ENCODE measurements at regions not wholly inside any gene's neighbourhood (a gene's known extent, or its start where the extent isn't known, plus 50 kb on each side); places are given as distances from the start of the nearest gene placed in this dataset.

- 57% methylated on average over 40 of the region's 40 CpGs for WGBS (ENCODE audit: low lambda C conversion rate)
- ChIA-PET POLR2A (no interaction called here), CTCF (no interaction called here)
- Histone ChIP-seq H3K27me3 (ENCODE audit: insufficient read depth) (no peaks in the 10 kb centered on the region), H3K9ac (no peak overlapping the region), H4K20me1 (ENCODE audit: insufficient read depth) (no peaks in the 10 kb centered on the region), H3K4me2 (no peak overlapping the region), H3F3A (replicated peaks; ENCODE audit: insufficient read depth) (peaks cover 20% of the 10 kb centered on the region), H3K79me2 (ENCODE audit: insufficient read depth) (no peaks in the 10 kb centered on the region), H3K4me3 (ENCODE audit: low read depth in 2 of 2, low read length in 1 of 2) (no peak overlapping the region), H3K4me1 (ENCODE audit: control insufficient read depth in 1 of 2, insufficient read depth in 2 of 2, low read depth in 1 of 2, low read length in 1 of 2) (peaks cover 0 to 23% of the 10 kb centered on the region in 2 experiments; a peak in 1 of 4 replicates), H2AFZ (ENCODE audit: low read depth) (no peak overlapping the region), H3K9me3 (no peaks in the 10 kb centered on the region), H3K36me3 (replicated peaks in 1 of 2; ENCODE audit: control insufficient read depth in 1 of 2, insufficient read depth in 2 of 2, low read length in 1 of 2) (no peaks in the 10 kb centered on the region), H3K27ac (ENCODE audit: low read depth in 2 of 2, low read length in 1 of 2) (no peak overlapping the region), H3K9me2 (no peaks in the 10 kb centered on the region)
- TF ChIP-seq, protein P1, sequence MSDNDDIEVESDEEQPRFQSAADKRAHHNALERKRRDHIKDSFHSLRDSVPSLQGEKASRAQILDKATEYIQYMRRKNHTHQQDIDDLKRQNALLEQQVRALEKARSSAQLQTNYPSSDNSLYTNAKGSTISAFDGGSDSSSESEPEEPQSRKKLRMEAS (IDR thresholded peaks at IDR 0.05; ENCODE audit: low read depth) = no peak
- no peak for TF ChIP-seq USF2 (IDR thresholded peaks at IDR 0.05; ENCODE audit: borderline replicate concordance, low read depth, low read length)
- no peak for DNase-seq
Measured at GRCh38 chr5:130994496-130995253, 170.4 kb downstream of the HINT1 start.

DNA sequence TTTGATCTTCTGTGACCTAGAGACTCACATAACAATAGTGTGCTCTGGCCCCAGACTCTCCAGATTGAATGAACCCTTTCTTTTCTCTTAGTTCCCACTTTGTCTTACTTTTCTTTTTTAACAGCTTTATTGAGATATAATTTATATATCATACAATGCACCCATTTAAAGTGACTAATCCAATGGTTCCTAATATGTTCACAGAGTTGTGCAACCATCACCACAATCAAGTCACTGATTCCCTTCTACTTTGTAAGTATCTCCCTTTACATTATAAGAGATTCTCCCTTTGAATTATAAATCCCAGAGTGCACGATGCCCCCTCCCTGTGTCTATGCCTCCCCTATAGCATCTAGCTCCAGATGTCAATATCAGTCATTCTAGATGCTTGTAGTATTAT, 172.4 kb downstream of the HINT1 start:
- H3K27ac ChIP-seq (ENCODE audit: low read depth in 2 of 2, low read length in 1 of 2) = peak overlapping the region; percentile 84 to 88; a peak in 3 of 4 replicates
- H3K27me3 ChIP-seq (ENCODE audit: insufficient read depth) = no peaks in the 10 kb centered on the region
- no peaks in the 10 kb centered on the region for H4K20me1 ChIP-seq (ENCODE audit: insufficient read depth)
- peaks cover 20% of the 10 kb centered on the region for H3F3A ChIP-seq (replicated peaks; ENCODE audit: insufficient read depth)
- H2AFZ ChIP-seq (ENCODE audit: low read depth) = peak overlapping the region; percentile 72
- no peaks in the 10 kb centered on the region for H3K79me2 ChIP-seq (ENCODE audit: insufficient read depth)
- H3K4me3 ChIP-seq (ENCODE audit: low read depth in 2 of 2, low read length in 1 of 2) = no peak overlapping the region
- H3K4me2 ChIP-seq = peak overlapping the region; percentile 59
- 0% methylated on average over 1 of the region's 1 CpG for WGBS (ENCODE audit: low lambda C conversion rate)
- H3K36me3 ChIP-seq (replicated peaks in 1 of 2; ENCODE audit: control insufficient read depth in 1 of 2, insufficient read depth in 2 of 2, low read length in 1 of 2) = no peaks in the 10 kb centered on the region
- no peak for DNase-seq
- ChIA-PET POLR2A (no interaction called here), CTCF (no interaction called here)
- H3K9me2 ChIP-seq = no peaks in the 10 kb centered on the region
- no peaks in the 10 kb centered on the region for H3K9me3 ChIP-seq
- TF ChIP-seq, protein P1 (IDR thresholded peaks at IDR 0.05; ENCODE audit: low read depth) = no peak
- H3K4me1 ChIP-seq (ENCODE audit: control insufficient read depth in 1 of 2, insufficient read depth in 2 of 2, low read depth in 1 of 2, low read length in 1 of 2) = peaks cover 0 to 23% of the 10 kb centered on the region in 2 experiments; a peak in 1 of 4 replicates
- peak overlapping the region; percentile 53; the same call in 1 of the 2 replicates for H3K9ac ChIP-seq

GRCh38 chr5:130992095-130992494, 173.0 kb downstream of the HINT1 start:
- H3K79me2 ChIP-seq (ENCODE audit: insufficient read depth) = no peaks in the 10 kb centered on the region
- peaks cover 0 to 23% of the 10 kb centered on the region in 2 experiments; a peak in 1 of 4 replicates for H3K4me1 ChIP-seq (ENCODE audit: control insufficient read depth in 1 of 2, insufficient read depth in 2 of 2, low read depth in 1 of 2, low read length in 1 of 2)
- CTCF ChIA-PET = no interaction called here
- H3K4me3 ChIP-seq (ENCODE audit: low read depth in 2 of 2, low read length in 1 of 2) = 0 out of 4 replicates have a peak overlapping the region, but pooled peaks of 1 of the 2 experiments have one; percentile 18
- no peaks in the 10 kb centered on the region for H3K9me3 ChIP-seq
- H3K9ac ChIP-seq = peak overlapping the region; percentile 53; the same call in 1 of the 2 replicates
- no peaks in the 10 kb centered on the region for H3K36me3 ChIP-seq (replicated peaks in 1 of 2; ENCODE audit: control insufficient read depth in 1 of 2, insufficient read depth in 2 of 2, low read length in 1 of 2)
- H2AFZ ChIP-seq (ENCODE audit: low read depth) = peak overlapping the region; percentile 72
- POLR2A ChIA-PET = no interaction called here
- peak overlapping the region; percentile 59 for H3K4me2 ChIP-seq
- peak overlapping the region; percentile 84 to 88; a peak in 3 of 4 replicates for H3K27ac ChIP-seq (ENCODE audit: low read depth in 2 of 2, low read length in 1 of 2)
- 0% methylated on average over 4 of the region's 4 CpGs for WGBS (ENCODE audit: low lambda C conversion rate)
- peaks cover 20% of the 10 kb centered on the region for H3F3A ChIP-seq (replicated peaks; ENCODE audit: insufficient read depth)
- H4K20me1 ChIP-seq (ENCODE audit: insufficient read depth) = no peaks in the 10 kb centered on the region
- H3K9me2 ChIP-seq = no peaks in the 10 kb centered on the region
- H3K27me3 ChIP-seq (ENCODE audit: insufficient read depth) = no peaks in the 10 kb centered on the region
- DNase-seq = no peak
- TF ChIP-seq EP300 (IDR thresholded peaks at IDR 0.05; ENCODE audit: borderline replicate concordance in 1 of 2, low read depth in 1 of 2, low read length in 1 of 2) = peak in 1 of 2 experiments; percentile 85; a peak in 2 of 4 replicates
- no peak for TF ChIP-seq GABPA (IDR thresholded peaks at IDR 0.05; ENCODE audit: low read depth)
- no peak for TF ChIP-seq EZH2phosphoT487 (IDR thresholded peaks at IDR 0.05; ENCODE audit: borderline replicate concordance, low read depth)
- TF ChIP-seq, protein P2, sequence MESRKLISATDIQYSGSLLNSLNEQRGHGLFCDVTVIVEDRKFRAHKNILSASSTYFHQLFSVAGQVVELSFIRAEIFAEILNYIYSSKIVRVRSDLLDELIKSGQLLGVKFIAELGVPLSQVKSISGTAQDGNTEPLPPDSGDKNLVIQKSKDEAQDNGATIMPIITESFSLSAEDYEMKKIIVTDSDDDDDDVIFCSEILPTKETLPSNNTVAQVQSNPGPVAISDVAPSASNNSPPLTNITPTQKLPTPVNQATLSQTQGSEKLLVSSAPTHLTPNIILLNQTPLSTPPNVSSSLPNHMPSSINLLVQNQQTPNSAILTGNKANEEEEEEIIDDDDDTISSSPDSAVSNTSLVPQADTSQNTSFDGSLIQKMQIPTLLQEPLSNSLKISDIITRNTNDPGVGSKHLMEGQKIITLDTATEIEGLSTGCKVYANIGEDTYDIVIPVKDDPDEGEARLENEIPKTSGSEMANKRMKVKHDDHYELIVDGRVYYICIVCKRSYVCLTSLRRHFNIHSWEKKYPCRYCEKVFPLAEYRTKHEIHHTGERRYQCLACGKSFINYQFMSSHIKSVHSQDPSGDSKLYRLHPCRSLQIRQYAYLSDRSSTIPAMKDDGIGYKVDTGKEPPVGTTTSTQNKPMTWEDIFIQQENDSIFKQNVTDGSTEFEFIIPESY (IDR thresholded peaks at IDR 0.05; ENCODE audit: borderline replicate concordance, low read depth) = 0 out of 2 replicates have a peak, but pooled peaks have one; percentile 19
- TF ChIP-seq GATA2 (CRISPR knock-in tag; IDR thresholded peaks at IDR 0.05) = no peak
- no peak for TF ChIP-seq MXI1 (IDR thresholded peaks at IDR 0.05; ENCODE audit: low read depth, low read length)
- peak; percentile 79 for TF ChIP-seq TEAD4 (IDR thresholded peaks at IDR 0.05; ENCODE audit: borderline replicate concordance, insufficient read depth)
- TF ChIP-seq, protein P1 (IDR thresholded peaks at IDR 0.05; ENCODE audit: low read depth) = peak; percentile 41; the same call in 1 of the 2 replicates
- TF ChIP-seq JUND (IDR thresholded peaks at IDR 0.05) = peak; percentile 87
- TF ChIP-seq RXRA (IDR thresholded peaks at IDR 0.05; ENCODE audit: borderline replicate concordance, low read depth) = no peak
- peak; percentile 42; the same call in 1 of the 2 replicates for TF ChIP-seq POLR2AphosphoS5 (IDR thresholded peaks at IDR 0.05; ENCODE audit: low read depth, low read length)
- no peak; the same call in 1 of the 2 replicates for TF ChIP-seq YY1 (IDR thresholded peaks at IDR 0.05; ENCODE audit: low read depth)
- TF ChIP-seq NFIC (IDR thresholded peaks at IDR 0.05; ENCODE audit: borderline replicate concordance) = peak; percentile 64; the same call in 1 of the 2 replicates
- TF ChIP-seq FOXJ3 (CRISPR knock-in tag; IDR thresholded peaks at IDR 0.05) = no peak
